ENCODE measurements at regions not wholly inside any gene's neighbourhood (a gene's known extent, or its start where the extent isn't known, plus 50 kb on each side); places are given as distances from the start of the nearest gene placed in this dataset.

DNA sequence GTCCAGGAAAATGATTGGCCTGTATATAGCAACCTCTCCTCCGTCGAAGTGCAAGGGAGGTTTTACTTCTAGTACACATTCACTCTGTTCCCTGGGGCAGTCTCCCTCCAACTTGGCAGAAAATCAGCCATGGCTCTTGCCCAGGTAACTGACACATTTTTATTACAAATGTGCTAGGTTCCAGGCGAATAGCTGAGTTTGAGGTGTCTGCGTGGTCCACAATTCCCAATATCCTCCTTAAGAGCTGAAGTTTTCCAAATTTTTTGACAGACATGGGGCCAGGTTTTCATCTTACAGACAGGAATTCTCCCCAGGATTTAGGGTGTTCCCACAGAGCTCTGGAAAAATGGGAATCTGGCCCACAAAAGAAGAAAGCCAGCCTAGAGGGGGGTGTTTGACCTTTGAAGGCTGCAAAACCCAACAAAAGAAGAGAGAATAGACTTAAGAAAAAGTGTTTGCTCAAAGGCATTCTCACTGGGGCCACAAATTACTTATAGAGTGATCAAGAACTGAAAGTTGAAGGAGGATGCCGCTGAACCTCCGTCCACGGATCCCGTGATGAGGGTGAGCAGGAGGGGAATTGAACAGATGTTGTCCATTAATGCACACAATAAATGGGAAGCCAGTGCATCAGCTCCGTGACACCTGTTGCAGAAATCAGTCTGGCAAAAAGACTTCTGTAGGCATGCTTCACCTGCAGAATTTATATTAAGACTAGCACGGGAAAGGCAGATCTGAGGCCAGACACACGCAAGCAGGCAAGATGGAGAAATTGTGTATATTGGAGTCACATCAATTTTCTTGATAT lies 242.3 kb upstream of the COPS8 start:
- H3K36me3 ChIP-seq (ENCODE audit: insufficient read depth, low read length), result no peaks in the 10 kb centered on the region
- peaks cover 12% of the 10 kb centered on the region; the same call in 1 of the 2 replicates for H3K27me3 ChIP-seq (ENCODE audit: insufficient read depth, low read length)
- no peak overlapping the region for H2AFZ ChIP-seq (ENCODE audit: low read length, unreplicated experiment)
- H3K4me3 ChIP-seq (ENCODE audit: low read depth, low read length), result no peak overlapping the region
- no peaks in the 10 kb centered on the region for H3K4me1 ChIP-seq (ENCODE audit: control insufficient read depth, insufficient read depth, low read length, unreplicated experiment)
- H3K79me2 ChIP-seq (ENCODE audit: control insufficient read depth, insufficient read depth, low read length, unreplicated experiment), result no peaks in the 10 kb centered on the region
- H3K27ac ChIP-seq (ENCODE audit: low read depth, low read length), result no peak overlapping the region

DNA sequence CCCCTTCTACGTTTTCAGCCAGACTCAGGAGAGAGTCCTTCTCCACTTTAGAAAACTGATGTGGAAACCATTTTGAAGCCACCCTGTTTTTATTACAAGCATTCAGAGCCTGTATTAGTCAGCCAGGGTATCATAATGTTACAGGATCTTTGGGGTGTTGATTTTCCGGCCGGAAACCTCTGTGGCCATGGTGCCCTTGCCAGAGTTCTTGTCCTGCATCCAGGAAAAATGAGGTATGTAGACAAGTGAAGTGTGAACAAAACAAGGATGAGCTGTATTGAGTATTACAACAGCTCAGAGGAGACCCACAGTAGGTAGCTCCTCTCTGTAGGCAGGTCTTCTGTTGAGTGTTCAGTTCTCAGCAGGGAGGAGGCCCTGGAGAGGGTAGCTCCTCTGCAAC lies 241.0 kb upstream of the COPS8 start:
- Histone ChIP-seq H3K4me1 (ENCODE audit: control insufficient read depth, insufficient read depth, low read length, unreplicated experiment) (no peaks in the 10 kb centered on the region), H3K36me3 (ENCODE audit: insufficient read depth, low read length) (no peaks in the 10 kb centered on the region), H3K79me2 (ENCODE audit: control insufficient read depth, insufficient read depth, low read length, unreplicated experiment) (no peaks in the 10 kb centered on the region), H3K27me3 (ENCODE audit: insufficient read depth, low read length) (peaks cover 12% of the 10 kb centered on the region; the same call in 1 of the 2 replicates), H2AFZ (ENCODE audit: low read length, unreplicated experiment) (no peak overlapping the region), H3K27ac (ENCODE audit: low read depth, low read length) (no peak overlapping the region), H3K4me3 (ENCODE audit: low read depth, low read length) (no peak overlapping the region)

DNA sequence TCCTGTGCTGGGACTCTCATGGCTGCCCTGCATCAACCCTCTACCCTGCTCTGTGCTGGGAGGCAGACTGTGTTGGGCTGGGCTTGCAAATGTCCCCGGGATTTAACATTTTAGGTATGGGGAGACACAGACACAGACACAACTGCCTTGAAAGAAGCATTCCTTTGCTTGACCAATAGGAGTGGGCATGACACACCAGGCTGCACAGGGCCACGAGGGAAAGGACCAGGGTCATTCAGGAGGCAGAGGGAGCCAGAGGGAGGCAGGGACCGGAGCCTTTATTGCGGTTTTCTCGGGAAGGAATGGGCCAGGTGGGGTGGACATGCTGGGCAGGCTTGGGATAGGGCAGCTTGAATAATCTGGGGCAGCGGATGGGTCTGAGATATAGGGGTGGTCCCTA lies 238.7 kb upstream of the COPS8 start:
- Histone ChIP-seq H3K79me2 (ENCODE audit: control insufficient read depth, insufficient read depth, low read length, unreplicated experiment) (no peaks in the 10 kb centered on the region), H3K36me3 (ENCODE audit: insufficient read depth, low read length) (no peaks in the 10 kb centered on the region), H3K27ac (ENCODE audit: low read depth, low read length) (no peak overlapping the region), H3K4me3 (ENCODE audit: low read depth, low read length) (no peak overlapping the region), H2AFZ (ENCODE audit: low read length, unreplicated experiment) (no peak overlapping the region), H3K4me1 (ENCODE audit: control insufficient read depth, insufficient read depth, low read length, unreplicated experiment) (no peaks in the 10 kb centered on the region), H3K27me3 (ENCODE audit: insufficient read depth, low read length) (peaks cover 12% of the 10 kb centered on the region; the same call in 1 of the 2 replicates)

DNA sequence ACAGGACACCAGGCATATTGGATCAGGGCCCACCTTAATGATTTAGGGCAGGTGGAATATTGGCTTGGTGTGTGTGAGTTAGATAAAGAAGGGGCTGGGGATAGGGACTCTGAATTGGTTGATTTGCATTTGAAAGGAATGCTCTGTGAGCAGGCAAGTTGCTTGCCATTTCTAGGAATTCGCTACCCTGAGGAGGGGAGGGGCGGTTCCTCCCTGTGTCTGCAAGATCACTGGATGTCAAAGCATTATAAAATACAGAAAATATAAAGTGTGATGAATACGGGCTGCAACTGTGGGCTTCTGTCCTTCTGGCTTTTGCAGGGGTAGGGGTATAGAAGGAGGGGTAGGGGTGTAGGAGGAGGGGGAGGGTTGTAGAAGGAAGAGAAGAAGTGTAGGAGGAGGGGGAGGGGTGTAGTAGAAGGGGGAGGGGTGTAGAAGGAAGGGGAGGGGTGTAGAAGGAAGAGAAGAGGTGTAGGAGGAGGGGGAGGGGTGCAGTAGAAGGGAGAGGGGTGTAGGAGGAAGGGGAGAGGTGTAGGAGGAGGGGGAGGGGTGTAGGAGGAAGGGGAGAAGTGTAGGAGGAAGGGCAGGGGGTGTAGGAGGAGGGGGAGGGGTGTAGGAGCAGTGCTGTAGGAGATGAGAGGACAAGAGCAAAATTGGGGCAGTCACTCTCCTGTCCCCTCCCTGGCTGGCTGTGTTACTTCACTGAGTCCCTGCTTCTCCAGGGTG lies 238.0 kb upstream of the COPS8 start:
- H2AFZ ChIP-seq (ENCODE audit: low read length, unreplicated experiment), result no peak overlapping the region
- H3K79me2 ChIP-seq (ENCODE audit: control insufficient read depth, insufficient read depth, low read length, unreplicated experiment), result no peaks in the 10 kb centered on the region
- H3K4me3 ChIP-seq (ENCODE audit: low read depth, low read length), result no peak overlapping the region
- H3K27ac ChIP-seq (ENCODE audit: low read depth, low read length), result no peak overlapping the region
- no peaks in the 10 kb centered on the region for H3K4me1 ChIP-seq (ENCODE audit: control insufficient read depth, insufficient read depth, low read length, unreplicated experiment)
- H3K27me3 ChIP-seq (ENCODE audit: insufficient read depth, low read length), result peaks cover 7% of the 10 kb centered on the region; the same call in 1 of the 2 replicates
- H3K36me3 ChIP-seq (ENCODE audit: insufficient read depth, low read length), result no peaks in the 10 kb centered on the region

DNA sequence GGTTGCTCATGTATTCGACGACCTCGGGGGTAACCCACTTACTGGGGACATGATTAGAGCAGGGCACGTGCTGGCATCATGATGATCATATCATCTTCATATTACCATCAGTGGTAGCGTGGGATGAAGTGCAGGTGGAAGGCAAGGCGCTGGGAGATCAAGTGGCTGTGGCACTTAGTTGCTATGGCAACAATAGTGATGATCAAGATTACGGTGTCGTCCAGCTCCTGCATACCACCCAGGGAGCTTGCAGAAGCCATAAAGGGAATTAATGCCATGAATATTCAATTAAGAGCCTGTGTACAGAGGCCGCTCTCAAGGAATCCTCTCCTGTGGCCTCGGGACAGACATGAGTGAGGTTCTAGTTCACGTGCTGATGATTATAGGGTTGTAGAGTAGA lies 237.2 kb upstream of the COPS8 start:
- Histone ChIP-seq H3K4me1 (ENCODE audit: control insufficient read depth, insufficient read depth, low read length, unreplicated experiment) (no peaks in the 10 kb centered on the region), H3K27me3 (ENCODE audit: insufficient read depth, low read length) (peaks cover 7% of the 10 kb centered on the region; the same call in 1 of the 2 replicates), H2AFZ (ENCODE audit: low read length, unreplicated experiment) (no peak overlapping the region), H3K4me3 (ENCODE audit: low read depth, low read length) (no peak overlapping the region), H3K36me3 (ENCODE audit: insufficient read depth, low read length) (no peaks in the 10 kb centered on the region), H3K79me2 (ENCODE audit: control insufficient read depth, insufficient read depth, low read length, unreplicated experiment) (no peaks in the 10 kb centered on the region), H3K27ac (ENCODE audit: low read depth, low read length) (no peak overlapping the region)

DNA sequence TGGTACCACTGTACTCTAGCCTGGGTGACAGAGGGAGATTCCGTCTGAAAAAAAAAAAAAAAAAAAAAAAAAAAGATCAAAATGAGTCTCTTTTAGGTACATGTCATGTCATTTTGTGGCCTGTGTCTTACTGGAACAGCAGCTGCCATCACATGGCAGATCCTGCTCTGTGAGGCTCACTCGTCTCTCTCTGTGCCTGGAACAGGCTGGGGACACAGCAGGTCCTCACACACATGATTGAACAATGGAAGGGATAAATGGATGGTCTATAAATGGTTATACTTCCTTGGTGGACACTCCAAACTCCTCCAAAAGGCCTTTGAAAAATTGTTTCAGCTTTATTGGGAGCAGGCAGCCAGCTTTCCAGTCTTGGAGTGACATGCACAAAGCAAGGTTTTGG lies 236.2 kb upstream of the COPS8 start:
- Histone ChIP-seq H3K4me1 (ENCODE audit: control insufficient read depth, insufficient read depth, low read length, unreplicated experiment) (no peaks in the 10 kb centered on the region), H2AFZ (ENCODE audit: low read length, unreplicated experiment) (no peak overlapping the region), H3K79me2 (ENCODE audit: control insufficient read depth, insufficient read depth, low read length, unreplicated experiment) (no peaks in the 10 kb centered on the region), H3K27ac (ENCODE audit: low read depth, low read length) (no peak overlapping the region), H3K4me3 (ENCODE audit: low read depth, low read length) (no peak overlapping the region), H3K36me3 (ENCODE audit: insufficient read depth, low read length) (no peaks in the 10 kb centered on the region), H3K27me3 (ENCODE audit: insufficient read depth, low read length) (no peaks in the 10 kb centered on the region)

DNA sequence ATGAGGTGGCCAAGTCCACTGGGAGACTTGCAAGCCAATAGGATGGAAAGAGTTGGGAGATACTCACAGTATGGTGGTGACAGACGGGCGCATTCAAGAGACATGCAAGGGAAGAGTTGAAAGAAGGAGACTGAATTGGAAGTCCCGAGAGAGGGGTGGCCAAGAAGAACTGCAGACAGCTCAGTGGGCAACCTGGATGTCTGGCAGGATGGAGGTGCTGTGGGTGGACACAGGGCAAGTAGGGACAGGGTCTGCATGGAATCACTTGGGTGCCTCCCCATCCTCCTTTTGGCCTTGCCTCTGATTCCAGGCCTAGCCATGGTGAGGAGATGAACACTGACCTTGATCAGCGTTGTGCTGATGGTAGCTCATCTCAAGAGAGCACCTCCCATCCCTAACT lies 235.7 kb upstream of the COPS8 start:
- no peak overlapping the region for H3K4me3 ChIP-seq (ENCODE audit: low read depth, low read length)
- H3K4me1 ChIP-seq (ENCODE audit: control insufficient read depth, insufficient read depth, low read length, unreplicated experiment), result no peaks in the 10 kb centered on the region
- no peak overlapping the region for H3K27ac ChIP-seq (ENCODE audit: low read depth, low read length)
- H2AFZ ChIP-seq (ENCODE audit: low read length, unreplicated experiment), result no peak overlapping the region
- no peaks in the 10 kb centered on the region for H3K36me3 ChIP-seq (ENCODE audit: insufficient read depth, low read length)
- no peaks in the 10 kb centered on the region for H3K27me3 ChIP-seq (ENCODE audit: insufficient read depth, low read length)
- H3K79me2 ChIP-seq (ENCODE audit: control insufficient read depth, insufficient read depth, low read length, unreplicated experiment), result no peaks in the 10 kb centered on the region

DNA sequence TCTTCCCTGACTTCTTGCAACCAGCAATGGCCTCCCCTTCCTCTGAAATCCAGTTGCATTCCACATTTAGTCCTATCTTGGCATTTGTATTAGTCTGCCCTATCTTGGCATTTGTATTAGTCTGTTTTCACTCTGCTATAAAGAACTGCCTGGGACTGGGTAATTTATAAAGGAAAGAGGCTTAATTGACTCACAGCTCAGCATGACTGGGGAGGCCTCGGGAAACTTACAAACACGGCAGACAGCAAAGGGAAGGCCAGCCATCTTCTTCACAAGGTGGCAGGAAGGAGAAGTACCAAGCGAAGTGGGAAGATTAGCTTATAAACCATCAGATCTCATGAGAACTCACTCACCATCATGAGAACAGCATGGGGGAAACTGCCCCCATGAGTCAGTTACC lies 234.5 kb upstream of the COPS8 start:
- no peak overlapping the region for H2AFZ ChIP-seq (ENCODE audit: low read length, unreplicated experiment)
- no peaks in the 10 kb centered on the region for H3K4me1 ChIP-seq (ENCODE audit: control insufficient read depth, insufficient read depth, low read length, unreplicated experiment)
- no peaks in the 10 kb centered on the region for H3K79me2 ChIP-seq (ENCODE audit: control insufficient read depth, insufficient read depth, low read length, unreplicated experiment)
- no peaks in the 10 kb centered on the region for H3K36me3 ChIP-seq (ENCODE audit: insufficient read depth, low read length)
- no peak overlapping the region for H3K27ac ChIP-seq (ENCODE audit: low read depth, low read length)
- H3K4me3 ChIP-seq (ENCODE audit: low read depth, low read length), result no peak overlapping the region
- no peaks in the 10 kb centered on the region for H3K27me3 ChIP-seq (ENCODE audit: insufficient read depth, low read length)

DNA sequence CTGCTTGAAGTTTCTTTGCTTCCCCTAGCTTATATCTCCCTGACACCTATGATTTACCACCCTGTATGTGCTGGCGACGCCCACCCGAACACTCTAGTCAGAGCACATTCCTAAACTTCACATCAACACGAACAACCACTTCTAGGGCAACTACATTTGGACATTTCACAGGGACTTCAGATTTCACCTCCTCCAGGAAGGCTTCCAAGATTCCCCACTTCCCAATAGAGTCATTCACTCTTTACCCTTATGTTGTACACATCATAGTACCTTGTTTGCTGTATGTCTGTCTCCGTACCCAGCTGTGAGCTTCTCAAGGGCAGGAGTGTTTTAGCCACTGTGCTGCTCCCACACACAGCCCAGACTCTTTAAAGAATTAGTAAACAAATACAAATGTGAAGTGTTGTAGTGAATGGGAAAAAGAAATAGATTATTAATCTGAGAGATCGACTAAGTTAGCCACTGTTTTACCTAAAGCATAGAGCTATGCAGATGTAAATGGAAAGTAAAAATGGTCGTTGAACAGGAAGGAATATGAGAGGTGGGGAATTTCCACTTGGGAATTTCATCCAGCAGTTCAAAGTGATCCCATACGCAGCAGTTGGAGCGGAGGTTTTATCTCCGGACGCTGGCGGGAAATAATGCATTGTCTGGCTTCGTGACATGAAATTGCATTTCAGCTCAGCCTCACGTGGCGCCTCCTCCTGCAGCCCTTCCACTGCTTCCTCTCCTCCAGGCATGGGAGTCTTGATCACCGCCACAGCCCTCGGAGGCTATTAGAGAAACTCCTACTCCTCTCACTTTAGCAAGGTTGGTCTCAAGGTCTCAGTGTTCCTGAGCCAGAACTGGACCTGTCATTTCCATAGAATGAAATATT lies 233.4 kb upstream of the COPS8 start:
- Histone ChIP-seq H3K36me3 (ENCODE audit: insufficient read depth, low read length) (no peaks in the 10 kb centered on the region), H3K4me3 (ENCODE audit: low read depth, low read length) (no peak overlapping the region), H2AFZ (ENCODE audit: low read length, unreplicated experiment) (no peak overlapping the region), H3K27ac (ENCODE audit: low read depth, low read length) (no peak overlapping the region), H3K27me3 (ENCODE audit: insufficient read depth, low read length) (no peaks in the 10 kb centered on the region), H3K79me2 (ENCODE audit: control insufficient read depth, insufficient read depth, low read length, unreplicated experiment) (no peaks in the 10 kb centered on the region), H3K4me1 (ENCODE audit: control insufficient read depth, insufficient read depth, low read length, unreplicated experiment) (no peaks in the 10 kb centered on the region)

DNA sequence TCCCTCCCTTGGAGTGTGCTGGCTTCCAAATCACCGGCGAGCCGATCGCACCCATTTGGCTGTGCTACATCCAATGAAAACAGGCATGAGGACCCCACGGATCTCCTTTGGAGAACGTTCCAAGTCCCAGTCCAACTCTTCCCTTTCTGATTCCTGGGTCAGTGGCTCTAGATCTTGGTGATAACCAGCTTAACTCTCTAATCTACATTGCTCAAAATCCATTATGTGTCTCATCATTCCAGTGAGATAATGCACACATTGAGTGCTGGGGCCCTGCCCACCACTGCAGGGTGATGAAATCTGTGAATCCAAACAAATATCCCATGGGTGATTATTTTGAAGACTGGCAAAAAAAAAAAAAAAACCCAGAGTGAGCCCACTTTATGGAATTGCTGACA lies 232.7 kb upstream of the COPS8 start:
- Histone ChIP-seq H3K4me3 (ENCODE audit: low read depth, low read length) (no peak overlapping the region), H2AFZ (ENCODE audit: low read length, unreplicated experiment) (no peak overlapping the region)

More for the DNA sequence above, 232.7 kb upstream of the COPS8 start:
- no peaks in the 10 kb centered on the region for H3K4me1 ChIP-seq (ENCODE audit: control insufficient read depth, insufficient read depth, low read length, unreplicated experiment)
- no peak overlapping the region for H3K27ac ChIP-seq (ENCODE audit: low read depth, low read length)
- no peaks in the 10 kb centered on the region for H3K27me3 ChIP-seq (ENCODE audit: insufficient read depth, low read length)
- no peaks in the 10 kb centered on the region for H3K36me3 ChIP-seq (ENCODE audit: insufficient read depth, low read length)
- no peaks in the 10 kb centered on the region for H3K79me2 ChIP-seq (ENCODE audit: control insufficient read depth, insufficient read depth, low read length, unreplicated experiment)
